ENCODE measurements at regions not wholly inside any gene's neighbourhood (a gene's known extent, or its start where the extent isn't known, plus 50 kb on each side); places are given as distances from the start of the nearest gene placed in this dataset.

DNA sequence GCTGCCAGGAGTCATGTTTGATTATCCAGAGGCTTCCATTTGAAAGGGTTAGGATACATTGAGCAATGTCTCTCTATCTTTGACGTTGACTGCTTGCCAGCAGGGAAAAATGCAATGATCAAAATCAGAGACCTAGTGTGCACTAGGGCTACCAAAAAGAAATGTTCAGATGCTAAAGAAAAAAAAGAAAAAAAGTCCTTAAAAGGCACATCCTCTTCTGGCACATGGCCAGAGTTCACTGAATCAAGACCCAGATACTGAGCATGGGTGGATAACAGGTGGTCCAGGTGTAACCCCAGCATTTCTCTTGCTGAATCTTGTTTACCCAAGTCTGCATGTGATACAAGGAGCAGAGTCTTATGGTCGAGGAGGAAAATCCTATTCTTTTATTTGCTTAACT, 899.3 kb downstream of the SORCS3 start:
- no peak for DNase-seq (ENCODE audit: low spot score)

- DNase-seq (ENCODE audit: low spot score), result no peak
These were observed 897.8 kb downstream of the SORCS3 start for GRCh38 chr10:105538874-105539273.

GRCh38 chr10:105535478-105535877, 894.4 kb downstream of the SORCS3 start:
- DNase-seq (ENCODE audit: low spot score), result no peak

DNA sequence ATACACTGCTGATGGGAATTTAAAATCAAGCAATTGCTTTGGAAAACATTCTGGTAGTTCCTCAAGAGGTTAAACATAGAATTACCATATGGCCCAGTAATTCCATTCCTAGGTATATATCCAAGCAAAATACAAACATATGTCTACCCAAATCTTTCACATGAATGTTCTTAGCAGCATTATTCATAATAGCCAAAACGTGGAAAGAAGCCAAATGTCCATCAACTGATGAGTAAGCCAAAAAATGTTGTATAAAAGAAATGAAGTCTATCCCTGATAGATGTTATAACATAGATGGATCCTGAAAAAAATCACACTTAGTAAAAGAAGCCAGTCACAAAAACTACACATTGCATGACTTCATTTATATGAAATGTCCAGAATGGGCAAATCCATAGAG, 893.0 kb downstream of the SORCS3 start:
- no peak for DNase-seq (ENCODE audit: low spot score)

DNA sequence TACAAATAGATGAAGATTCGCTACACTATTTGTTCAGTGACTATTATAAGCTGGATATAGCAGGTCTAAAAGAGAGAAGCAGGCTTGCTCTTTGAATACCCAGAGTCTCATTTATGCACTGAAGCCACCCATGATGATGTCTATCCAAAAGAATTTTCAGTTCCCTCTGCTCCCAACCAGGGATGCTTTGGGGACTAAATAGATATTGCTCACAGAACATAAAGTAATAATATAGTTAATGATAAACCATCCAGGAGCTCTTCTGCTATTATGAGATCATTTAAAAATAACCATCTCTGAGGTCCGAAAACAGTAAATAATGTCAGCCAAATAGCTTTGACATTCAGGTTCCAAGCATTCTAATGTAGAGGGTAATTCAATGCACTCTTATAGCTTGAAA, 875.4 kb downstream of the SORCS3 start:
- no peak for DNase-seq (ENCODE audit: low spot score)

GRCh38 chr10:105514106-105514505, 873.0 kb downstream of the SORCS3 start:
- no peak for DNase-seq (ENCODE audit: low spot score)

DNA sequence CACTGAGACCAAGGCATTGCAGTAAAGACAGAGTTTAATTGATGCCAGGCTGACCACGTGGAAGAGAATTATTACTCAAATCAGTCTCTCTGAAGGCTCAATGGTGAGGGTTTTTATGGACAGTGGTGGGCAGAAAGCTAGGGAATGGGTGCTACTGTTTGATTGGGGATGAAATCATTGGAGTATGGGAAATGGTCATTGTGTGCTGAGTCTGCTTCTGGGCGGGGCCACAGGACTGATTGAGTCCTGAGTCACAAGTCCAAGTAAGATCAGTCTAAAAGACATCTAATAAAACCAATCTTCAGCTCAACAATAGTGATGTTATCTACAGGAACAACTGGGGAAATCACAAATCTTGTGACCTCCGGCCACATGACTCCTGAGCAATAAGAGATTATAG, 868.4 kb downstream of the SORCS3 start:
- DNase-seq (ENCODE audit: low spot score), result no peak

DNA sequence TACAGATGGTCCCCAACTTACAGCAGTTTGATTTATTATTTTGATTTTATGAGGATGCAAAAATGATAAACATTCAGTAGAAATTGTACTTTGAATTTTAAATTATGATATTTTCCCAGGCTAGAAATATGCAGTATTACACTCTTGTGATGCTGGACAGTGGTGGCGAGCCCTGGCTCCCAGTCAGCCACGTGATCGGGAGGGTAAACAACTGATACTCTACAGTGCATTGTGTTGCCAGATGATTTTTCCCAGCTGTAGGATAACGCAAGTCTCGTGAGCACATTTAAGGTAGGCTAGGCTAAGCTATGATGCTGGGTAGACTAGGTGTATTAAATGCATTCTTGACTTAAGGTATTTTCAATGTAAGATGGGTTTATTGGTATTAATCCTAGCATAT, 865.2 kb downstream of the SORCS3 start:
- no peak for DNase-seq (ENCODE audit: low spot score)

DNA sequence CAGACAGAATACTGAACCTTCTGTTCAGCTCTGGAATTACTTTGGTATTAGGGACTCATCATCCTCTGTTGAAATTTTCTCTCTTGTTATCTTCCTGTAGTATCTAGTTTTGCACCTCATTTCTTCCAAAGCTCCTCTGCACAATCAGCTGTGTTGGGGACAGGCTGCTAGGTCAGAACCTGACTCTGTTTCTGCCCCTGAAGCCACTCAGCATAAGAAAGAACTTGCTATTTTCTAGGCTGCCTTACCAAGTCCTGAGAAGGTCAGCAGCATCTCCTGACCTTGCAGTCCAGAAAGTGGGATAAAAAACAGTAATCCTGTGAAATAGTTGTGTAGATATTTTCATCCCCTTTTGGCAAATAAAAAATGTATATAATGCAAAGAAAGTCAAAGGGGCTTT, 862.6 kb downstream of the SORCS3 start:
- DNase-seq (ENCODE audit: low spot score), result no peak

- DNase-seq (ENCODE audit: low spot score), result no peak
These were observed 861.0 kb downstream of the SORCS3 start for GRCh38 chr10:105502058-105502457.

GRCh38 chr10:105494944-105495343, 853.9 kb downstream of the SORCS3 start:
- no peak for DNase-seq (ENCODE audit: low spot score)

- DNase-seq (ENCODE audit: low spot score), result no peak
These were observed 853.2 kb downstream of the SORCS3 start for GRCh38 chr10:105494303-105494702.

DNA sequence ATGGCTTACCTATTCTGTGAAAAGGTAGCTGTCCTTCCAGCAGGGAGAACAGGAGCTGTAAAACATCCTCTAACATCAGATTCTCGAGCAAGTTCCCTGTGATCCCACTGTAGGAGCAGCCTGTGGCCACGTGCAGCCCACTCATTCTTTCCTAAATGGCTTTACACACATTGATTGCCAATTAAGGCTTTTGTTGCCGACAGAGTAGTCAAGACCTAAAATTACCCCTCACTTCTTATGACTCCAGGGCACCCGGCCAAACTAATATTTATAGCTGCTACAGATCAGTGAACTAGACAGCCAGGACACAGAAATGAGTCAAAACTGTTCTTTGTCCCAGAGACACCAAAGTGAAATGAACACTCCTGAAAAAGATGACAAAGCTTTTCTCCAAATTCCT, 832.1 kb downstream of the SORCS3 start:
- DNase-seq (ENCODE audit: low spot score), result no peak

DNA sequence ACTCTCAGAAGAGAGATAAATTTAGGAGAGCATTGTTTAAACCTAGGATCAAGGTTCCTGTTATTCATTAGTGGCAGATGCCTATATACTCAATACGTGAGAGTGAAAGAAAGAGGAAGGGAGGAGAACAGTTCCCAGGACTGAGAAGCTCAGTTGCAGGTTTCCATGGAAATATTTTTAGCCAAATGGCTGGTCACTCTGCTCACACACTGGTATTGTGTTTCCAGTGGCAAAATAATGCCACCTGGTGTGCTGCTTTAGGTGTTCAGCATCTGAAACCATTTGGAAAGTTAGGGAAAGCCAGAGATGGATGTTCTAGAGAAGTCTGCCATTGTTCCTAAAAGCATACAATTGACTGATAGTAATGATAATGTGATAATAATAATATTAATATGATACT, 827.7 kb downstream of the SORCS3 start:
- no peak for DNase-seq (ENCODE audit: low spot score)

DNA sequence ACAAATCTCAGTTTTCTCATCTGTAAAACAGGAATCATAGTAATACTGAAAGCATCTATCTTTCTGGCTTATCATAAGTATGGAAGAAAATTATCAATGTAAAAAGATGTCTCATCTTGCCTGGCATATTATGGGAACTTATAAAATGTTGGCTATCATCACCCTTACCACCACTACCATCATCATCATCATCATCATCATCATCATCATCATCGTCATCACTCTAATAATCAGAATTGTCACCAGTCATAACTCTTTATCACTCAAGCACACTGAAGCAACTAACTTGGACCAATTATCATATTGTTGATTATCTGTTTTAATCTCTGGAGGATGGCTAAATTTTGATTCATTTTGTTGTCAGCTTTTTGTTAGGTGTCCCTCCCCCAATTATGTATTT, 825.4 kb downstream of the SORCS3 start:
- no peak for DNase-seq (ENCODE audit: low spot score)

DNA sequence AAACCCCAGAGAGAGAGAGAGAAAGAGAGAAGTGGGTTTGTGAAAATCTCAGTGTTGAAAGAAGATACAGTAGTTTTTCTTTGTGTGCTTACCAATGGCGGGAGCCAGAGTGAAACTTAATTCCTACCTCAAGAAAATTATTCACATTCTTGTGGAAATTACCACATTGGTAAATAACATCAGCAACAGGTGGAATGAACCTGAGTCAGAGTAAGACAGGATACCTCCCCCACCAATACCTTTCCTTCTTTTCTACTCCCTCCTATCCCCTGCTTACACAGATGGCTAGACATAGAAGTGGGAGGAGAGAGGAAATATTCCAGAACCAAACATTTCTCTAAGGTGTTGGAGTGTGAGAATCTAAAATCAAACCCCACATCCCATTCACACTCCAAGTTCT, 793.9 kb downstream of the SORCS3 start:
- DNase-seq (ENCODE audit: low spot score), result no peak

- no peak for DNase-seq (ENCODE audit: low spot score)
These were observed 772.9 kb downstream of the SORCS3 start for GRCh38 chr10:105413997-105414396.

DNA sequence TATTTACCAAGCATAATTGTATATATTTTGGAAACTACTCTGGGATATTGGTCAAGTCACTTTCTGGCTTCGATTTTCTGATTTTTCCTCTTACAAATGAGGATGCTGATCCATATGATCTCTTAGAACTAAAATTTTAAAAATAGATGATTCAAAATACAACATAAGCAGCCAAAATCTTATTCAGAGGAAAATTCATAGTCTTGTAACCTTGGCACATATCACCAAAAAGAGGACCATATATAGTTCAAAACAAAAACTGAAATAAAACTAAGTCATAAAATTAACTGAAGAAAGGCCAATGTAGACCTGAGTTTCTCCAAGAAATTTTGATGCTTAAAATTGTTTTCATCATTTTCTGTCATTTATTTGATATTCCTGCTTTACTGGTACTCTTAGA, 768.3 kb downstream of the SORCS3 start:
- no peak for DNase-seq (ENCODE audit: low spot score)

- no peak for DNase-seq (ENCODE audit: low spot score)
These were observed 765.4 kb downstream of the SORCS3 start for GRCh38 chr10:105406488-105406887.

DNA sequence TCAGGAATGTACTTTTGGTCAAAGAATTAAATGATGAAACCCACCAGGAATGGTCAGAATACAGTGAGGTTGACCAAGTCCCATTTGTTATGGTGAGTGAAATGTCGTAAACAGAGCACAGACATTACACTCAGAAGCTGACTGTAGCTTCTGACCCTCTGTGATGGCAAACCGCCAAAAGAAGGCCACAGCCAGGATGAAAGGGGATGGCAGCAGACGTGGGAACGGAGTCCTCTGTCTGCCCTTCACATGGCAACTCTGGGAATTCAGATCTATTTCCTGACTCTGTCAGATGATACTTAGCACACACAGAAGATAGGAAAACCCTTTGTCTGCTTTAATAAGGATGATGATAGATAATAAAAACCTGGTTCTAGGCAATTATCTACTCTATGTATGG, 757.1 kb downstream of the SORCS3 start:
- DNase-seq (ENCODE audit: low spot score), result no peak

- DNase-seq (ENCODE audit: low spot score), result no peak
These were observed 750.7 kb downstream of the SORCS3 start for GRCh38 chr10:105391670-105392351.

- no peak for DNase-seq (ENCODE audit: low spot score)
These were observed 746.9 kb downstream of the SORCS3 start for GRCh38 chr10:105387971-105388370.

DNA sequence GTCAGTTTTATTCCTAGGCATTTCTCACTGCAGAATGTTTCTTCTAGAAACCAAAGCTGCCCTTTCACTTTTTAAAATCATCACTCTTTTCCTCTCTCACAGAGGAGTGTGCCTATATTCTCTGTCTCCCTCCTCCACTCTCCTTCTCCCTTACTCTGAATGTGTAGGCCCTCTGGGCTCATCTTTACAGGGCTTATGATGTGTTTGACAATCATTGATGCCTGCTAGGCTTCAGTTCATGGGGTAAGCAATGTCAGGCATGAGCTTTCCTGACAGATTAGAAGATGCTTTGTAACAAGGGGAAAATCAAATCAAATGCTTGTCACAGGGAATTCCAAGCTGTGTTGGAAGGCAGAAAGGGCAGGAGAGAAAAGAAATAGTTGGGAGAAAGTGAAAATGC, 742.9 kb downstream of the SORCS3 start:
- no peak for DNase-seq (ENCODE audit: low spot score)

- no peak for DNase-seq (ENCODE audit: low spot score)
These were observed 729.6 kb downstream of the SORCS3 start for GRCh38 chr10:105370692-105371091.

DNA sequence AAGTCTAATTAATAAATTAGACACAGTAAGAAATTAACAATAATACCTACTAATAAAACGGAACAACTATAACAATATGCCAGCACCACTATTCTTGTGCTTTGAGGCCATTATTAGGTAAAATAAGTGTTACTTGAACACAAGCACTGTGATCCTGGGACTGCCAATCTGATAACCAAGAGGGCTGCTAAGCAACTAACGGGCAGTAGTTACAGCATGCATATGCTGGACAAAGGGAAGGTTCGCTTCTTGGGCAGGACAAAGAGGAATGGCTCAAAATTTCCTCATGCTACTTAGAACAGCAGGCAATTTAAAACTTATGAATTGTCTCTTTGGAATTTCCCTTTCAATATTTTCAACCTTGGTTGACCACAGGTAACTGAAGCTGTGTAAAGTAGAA, 718.6 kb downstream of the SORCS3 start:
- no peak for DNase-seq (ENCODE audit: low spot score)
